ENCODE measurements at regions not wholly inside any gene's neighbourhood (a gene's known extent, or its start where the extent isn't known, plus 50 kb on each side); places are given as distances from the start of the nearest gene placed in this dataset.
"Not testable (repeated sequence)": the region's sequence is repeated elsewhere in the genome, so short reads cannot be mapped to it uniquely, and the experiment has no call there.

GRCh38 chr2:195338856-195339255 is 318.2 kb upstream of the SLC39A10 start:
- no peaks in the 10 kb centered on the region for H3K4me1 ChIP-seq (ENCODE audit: control insufficient read depth in 2 of 2, insufficient read depth in 2 of 2, low read length in 2 of 2)
- no peak overlapping the region for H3K4me3 ChIP-seq (ENCODE audit: low read length in 2 of 2)
- no peaks in the 10 kb centered on the region for H3K27me3 ChIP-seq (ENCODE audit: control insufficient read depth in 2 of 2, insufficient read depth in 1 of 2, low read length in 1 of 2)
- no peak for DNase-seq (ENCODE audit: low read depth in 6 of 9, low spot score in 9 of 9)
- peaks cover 0 to 8% of the 10 kb centered on the region in 2 donors for H3K9me3 ChIP-seq (ENCODE audit: control insufficient read depth in 2 of 2, insufficient read depth in 1 of 2, low read length in 1 of 2)
- no peaks in the 10 kb centered on the region for H3K36me3 ChIP-seq (ENCODE audit: control insufficient read depth in 2 of 2, insufficient read depth in 2 of 2, low read length in 1 of 2)
- H3K27ac ChIP-seq (ENCODE audit: low read depth in 1 of 2, low read length in 1 of 2): no peak overlapping the region
- 100% methylated on average over 1 of the region's 1 CpG for WGBS

- 25% methylated on average over 2 of the region's 2 CpGs for WGBS
Measured at GRCh38 chr2:195337597-195337996, 319.4 kb upstream of the SLC39A10 start.

GRCh38 chr2:195333869-195334268 is 323.2 kb upstream of the SLC39A10 start:
- Histone ChIP-seq H3K36me3 (ENCODE audit: control insufficient read depth in 2 of 2, insufficient read depth in 2 of 2, low read length in 1 of 2) (no peaks in the 10 kb centered on the region), H3K27me3 (ENCODE audit: control insufficient read depth in 2 of 2, insufficient read depth in 1 of 2, low read length in 1 of 2) (no peaks in the 10 kb centered on the region), H3K4me1 (ENCODE audit: control insufficient read depth in 2 of 2, insufficient read depth in 2 of 2, low read length in 2 of 2) (peaks cover 0 to 3% of the 10 kb centered on the region in 2 donors), H3K9me3 (ENCODE audit: control insufficient read depth in 2 of 2, insufficient read depth in 1 of 2, low read length in 1 of 2) (peaks cover 0 to 4% of the 10 kb centered on the region in 2 donors), H3K27ac (ENCODE audit: low read depth in 1 of 2, low read length in 1 of 2) (no peak overlapping the region), H3K4me3 (ENCODE audit: low read length in 2 of 2) (no peak overlapping the region)
- DNase-seq (ENCODE audit: low read depth in 6 of 9, low spot score in 9 of 9): no peak

More at GRCh38 chr2:195337597-195337996, 319.4 kb upstream of the SLC39A10 start:
- no peaks in the 10 kb centered on the region for H3K4me1 ChIP-seq (ENCODE audit: control insufficient read depth in 2 of 2, insufficient read depth in 2 of 2, low read length in 2 of 2)
- H3K27ac ChIP-seq (ENCODE audit: low read depth in 1 of 2, low read length in 1 of 2): no peak overlapping the region
- no peaks in the 10 kb centered on the region for H3K27me3 ChIP-seq (ENCODE audit: control insufficient read depth in 2 of 2, insufficient read depth in 1 of 2, low read length in 1 of 2)
- no peak for DNase-seq (ENCODE audit: low read depth in 6 of 9, low spot score in 9 of 9)
- H3K36me3 ChIP-seq (ENCODE audit: control insufficient read depth in 2 of 2, insufficient read depth in 2 of 2, low read length in 1 of 2): no peaks in the 10 kb centered on the region
- H3K9me3 ChIP-seq (ENCODE audit: control insufficient read depth in 2 of 2, insufficient read depth in 1 of 2, low read length in 1 of 2): peaks cover 0 to 8% of the 10 kb centered on the region in 2 donors
- no peak overlapping the region for H3K4me3 ChIP-seq (ENCODE audit: low read length in 2 of 2)

GRCh38 chr2:195331966-195332365 is 325.1 kb upstream of the SLC39A10 start:
- Histone ChIP-seq H3K27ac (ENCODE audit: low read depth in 1 of 2, low read length in 1 of 2) (no peak overlapping the region), H3K9me3 (ENCODE audit: control insufficient read depth in 2 of 2, insufficient read depth in 1 of 2, low read length in 1 of 2) (peaks cover 0 to 4% of the 10 kb centered on the region in 2 donors), H3K27me3 (ENCODE audit: control insufficient read depth in 2 of 2, insufficient read depth in 1 of 2, low read length in 1 of 2) (no peaks in the 10 kb centered on the region), H3K4me1 (ENCODE audit: control insufficient read depth in 2 of 2, insufficient read depth in 2 of 2, low read length in 2 of 2) (peaks cover 0 to 3% of the 10 kb centered on the region in 2 donors), H3K36me3 (ENCODE audit: control insufficient read depth in 2 of 2, insufficient read depth in 2 of 2, low read length in 1 of 2) (no peaks in the 10 kb centered on the region), H3K4me3 (ENCODE audit: low read length in 2 of 2) (no peak overlapping the region)
- no peak for DNase-seq (ENCODE audit: low read depth in 6 of 9, low spot score in 9 of 9)
- 96% methylated on average over 2 of the region's 2 CpGs for WGBS

GRCh38 chr2:195331129-195331528 is 325.9 kb upstream of the SLC39A10 start:
- DNase-seq (ENCODE audit: low read depth in 6 of 9, low spot score in 9 of 9): no peak
- Histone ChIP-seq H3K27ac (ENCODE audit: low read depth in 1 of 2, low read length in 1 of 2) (no peak overlapping the region), H3K36me3 (ENCODE audit: control insufficient read depth in 2 of 2, insufficient read depth in 2 of 2, low read length in 1 of 2) (no peaks in the 10 kb centered on the region), H3K4me1 (ENCODE audit: control insufficient read depth in 2 of 2, insufficient read depth in 2 of 2, low read length in 2 of 2) (peaks cover 0 to 3% of the 10 kb centered on the region in 2 donors), H3K27me3 (ENCODE audit: control insufficient read depth in 2 of 2, insufficient read depth in 1 of 2, low read length in 1 of 2) (no peaks in the 10 kb centered on the region), H3K4me3 (ENCODE audit: low read length in 2 of 2) (no peak overlapping the region), H3K9me3 (ENCODE audit: control insufficient read depth in 2 of 2, insufficient read depth in 1 of 2, low read length in 1 of 2) (peaks cover 0 to 4% of the 10 kb centered on the region in 2 donors)
- 71% methylated on average over 1 of the region's 1 CpG for WGBS

- no peaks in the 10 kb centered on the region for H3K36me3 ChIP-seq (ENCODE audit: control insufficient read depth in 2 of 2, insufficient read depth in 2 of 2, low read length in 1 of 2)
- no peaks in the 10 kb centered on the region for H3K27me3 ChIP-seq (ENCODE audit: control insufficient read depth in 2 of 2, insufficient read depth in 1 of 2, low read length in 1 of 2)
- no peak overlapping the region for H3K4me3 ChIP-seq (ENCODE audit: low read length in 2 of 2)
- H3K9me3 ChIP-seq (ENCODE audit: control insufficient read depth in 2 of 2, insufficient read depth in 1 of 2, low read length in 1 of 2): peaks cover 0 to 4% of the 10 kb centered on the region in 2 donors
- peaks cover 0 to 3% of the 10 kb centered on the region in 2 donors for H3K4me1 ChIP-seq (ENCODE audit: control insufficient read depth in 2 of 2, insufficient read depth in 2 of 2, low read length in 2 of 2)
- DNase-seq (ENCODE audit: low read depth in 6 of 9, low spot score in 9 of 9): no peak
- H3K27ac ChIP-seq (ENCODE audit: low read depth in 1 of 2, low read length in 1 of 2): no peak overlapping the region
Measured at GRCh38 chr2:195330513-195330956, 326.5 kb upstream of the SLC39A10 start.

GRCh38 chr2:195329784-195330183 is 327.2 kb upstream of the SLC39A10 start:
- not testable (repeated sequence) for H3K4me3 ChIP-seq (ENCODE audit: low read length in 2 of 2); H3K4me1 ChIP-seq (ENCODE audit: control insufficient read depth in 2 of 2, insufficient read depth in 2 of 2, low read length in 2 of 2); H3K36me3 ChIP-seq (ENCODE audit: control insufficient read depth in 2 of 2, insufficient read depth in 2 of 2, low read length in 1 of 2); H3K27ac ChIP-seq (ENCODE audit: low read depth in 1 of 2, low read length in 1 of 2); DNase-seq (ENCODE audit: low read depth in 6 of 9, low spot score in 9 of 9); H3K9me3 ChIP-seq (ENCODE audit: control insufficient read depth in 2 of 2, insufficient read depth in 1 of 2, low read length in 1 of 2); H3K27me3 ChIP-seq (ENCODE audit: control insufficient read depth in 2 of 2, insufficient read depth in 1 of 2, low read length in 1 of 2)

- H3K36me3 ChIP-seq (ENCODE audit: control insufficient read depth in 2 of 2, insufficient read depth in 2 of 2, low read length in 1 of 2): no peaks in the 10 kb centered on the region
- no peak overlapping the region for H3K4me3 ChIP-seq (ENCODE audit: low read length in 2 of 2)
- no peaks in the 10 kb centered on the region for H3K27me3 ChIP-seq (ENCODE audit: control insufficient read depth in 2 of 2, insufficient read depth in 1 of 2, low read length in 1 of 2)
- H3K4me1 ChIP-seq (ENCODE audit: control insufficient read depth in 2 of 2, insufficient read depth in 2 of 2, low read length in 2 of 2): peaks cover 0 to 3% of the 10 kb centered on the region in 2 donors
- H3K27ac ChIP-seq (ENCODE audit: low read depth in 1 of 2, low read length in 1 of 2): no peak overlapping the region
- peaks cover 0 to 2% of the 10 kb centered on the region in 2 donors for H3K9me3 ChIP-seq (ENCODE audit: control insufficient read depth in 2 of 2, insufficient read depth in 1 of 2, low read length in 1 of 2)
- no peak for DNase-seq (ENCODE audit: low read depth in 6 of 9, low spot score in 9 of 9)
Measured at GRCh38 chr2:195326537-195326936, 330.5 kb upstream of the SLC39A10 start.

GRCh38 chr2:195322324-195322723 is 334.7 kb upstream of the SLC39A10 start:
- no peak overlapping the region for H3K27ac ChIP-seq (ENCODE audit: low read depth in 1 of 2, low read length in 1 of 2)

More at GRCh38 chr2:195322324-195322723, 334.7 kb upstream of the SLC39A10 start:
- Histone ChIP-seq H3K4me1 (ENCODE audit: control insufficient read depth in 2 of 2, insufficient read depth in 2 of 2, low read length in 2 of 2) (no peaks in the 10 kb centered on the region), H3K27me3 (ENCODE audit: control insufficient read depth in 2 of 2, insufficient read depth in 1 of 2, low read length in 1 of 2) (no peaks in the 10 kb centered on the region), H3K36me3 (ENCODE audit: control insufficient read depth in 2 of 2, insufficient read depth in 2 of 2, low read length in 1 of 2) (no peaks in the 10 kb centered on the region), H3K9me3 (ENCODE audit: control insufficient read depth in 2 of 2, insufficient read depth in 1 of 2, low read length in 1 of 2) (peaks cover 0 to 2% of the 10 kb centered on the region in 2 donors), H3K4me3 (ENCODE audit: low read length in 2 of 2) (no peak overlapping the region)
- WGBS: 53% methylated on average over 4 of the region's 4 CpGs
- no peak for DNase-seq (ENCODE audit: low read depth in 6 of 9, low spot score in 9 of 9)

Data from thymus (tissue), 11 donors.